Mucosa of stomach (tissue), 1 donor: ENCODE measurements at regions not wholly inside any gene's neighbourhood (a gene's known extent, or its start where the extent isn't known, plus 50 kb on each side); places are given as distances from the start of the nearest gene placed in this dataset.

Source experiments
- H3K27me3 ChIP-seq: one replicate; pipeline ENCODE4 v1.7.0; 2013; ENCODE audit warnings: mild to moderate bottlenecking, low read length; ENCODE audit not compliant: control insufficient read depth, insufficient read depth
- H3K36me3 ChIP-seq: one replicate; pipeline ENCODE4 v1.7.0; 2013; ENCODE audit warnings: low read length; ENCODE audit not compliant: control insufficient read depth, insufficient read depth
- H3K4me1 ChIP-seq: one replicate; pipeline ENCODE4 v1.7.0; 2013; ENCODE audit warnings: mild to moderate bottlenecking, low read length; ENCODE audit not compliant: control insufficient read depth, insufficient read depth
- H3K4me3 ChIP-seq: one replicate; pipeline ENCODE4 v1.7.0; 2013; ENCODE audit warnings: low read length
- H3K9ac ChIP-seq: one replicate; pipeline ENCODE4 v1.7.0; 2013; ENCODE audit warnings: mild to moderate bottlenecking, low read length, moderate library complexity
- H3K9me3 ChIP-seq: one replicate; pipeline ENCODE4 v1.7.0; 2013; ENCODE audit warnings: mild to moderate bottlenecking, low read length, moderate library complexity; ENCODE audit not compliant: control insufficient read depth
- donor health status: Pancreatic carcinoma.

DNA sequence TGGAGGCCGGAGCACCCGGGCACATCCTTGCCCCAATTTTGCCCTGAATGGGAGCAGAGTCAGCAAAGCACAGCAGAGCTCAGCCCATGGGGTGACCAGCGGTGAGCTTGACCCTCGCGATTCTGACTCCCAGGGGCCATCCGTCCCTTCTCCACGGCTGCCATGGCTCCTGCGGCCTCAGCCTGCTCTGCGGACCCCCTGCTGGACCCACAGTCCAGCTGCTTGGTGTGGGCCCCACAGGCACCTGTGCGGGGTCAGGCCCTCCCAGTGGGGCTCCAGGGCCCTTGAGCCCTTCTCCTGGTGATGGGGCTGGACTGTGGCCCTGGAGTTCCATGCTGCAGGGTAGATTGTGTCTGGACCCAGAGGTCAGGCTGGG lies 144.2 kb downstream of the ENGASE start:
- peaks cover 57% of the 10 kb centered on the region for H3K27me3 ChIP-seq
- H3K4me1 ChIP-seq: no peaks in the 10 kb centered on the region
- H3K9ac ChIP-seq: no peak overlapping the region
- no peaks in the 10 kb centered on the region for H3K9me3 ChIP-seq
- no peaks in the 10 kb centered on the region for H3K36me3 ChIP-seq
- no peak overlapping the region for H3K4me3 ChIP-seq

DNA sequence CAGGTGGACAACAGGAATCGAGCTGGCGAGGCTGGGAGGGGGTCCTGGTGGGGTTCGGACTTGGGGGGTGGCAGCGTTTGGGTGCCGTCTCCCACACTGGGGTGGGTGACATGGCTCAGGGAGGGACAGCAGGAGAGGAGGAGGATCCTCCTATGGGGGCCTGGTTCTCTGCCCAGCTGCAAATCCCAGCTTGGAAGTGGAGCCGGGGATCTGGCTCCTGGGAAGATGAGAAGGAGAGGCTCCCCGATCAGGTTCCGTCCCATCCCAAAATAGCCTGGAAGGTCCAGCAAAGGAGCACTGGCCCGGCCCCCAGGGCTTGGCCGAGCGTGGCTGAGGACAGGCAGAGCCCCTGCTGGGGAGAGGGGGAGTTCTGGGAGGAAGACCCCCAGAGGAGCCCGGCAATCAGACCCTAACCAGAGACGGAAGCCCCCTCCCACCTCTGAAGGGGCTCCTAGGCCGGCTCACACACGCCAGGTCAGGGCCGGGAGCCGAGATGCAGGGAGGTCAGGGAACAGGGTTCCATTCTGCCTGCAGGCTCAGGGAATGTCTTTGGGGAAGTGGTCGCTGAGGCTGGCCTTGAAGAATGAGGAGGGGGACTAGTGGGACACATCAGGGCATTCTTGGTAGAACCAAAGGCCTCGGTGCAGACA lies 143.7 kb downstream of the ENGASE start:
- H3K9ac ChIP-seq: no peak overlapping the region
- H3K36me3 ChIP-seq: no peaks in the 10 kb centered on the region
- H3K4me3 ChIP-seq: no peak overlapping the region
- peaks cover 57% of the 10 kb centered on the region for H3K27me3 ChIP-seq
- no peaks in the 10 kb centered on the region for H3K4me1 ChIP-seq
- no peaks in the 10 kb centered on the region for H3K9me3 ChIP-seq

DNA sequence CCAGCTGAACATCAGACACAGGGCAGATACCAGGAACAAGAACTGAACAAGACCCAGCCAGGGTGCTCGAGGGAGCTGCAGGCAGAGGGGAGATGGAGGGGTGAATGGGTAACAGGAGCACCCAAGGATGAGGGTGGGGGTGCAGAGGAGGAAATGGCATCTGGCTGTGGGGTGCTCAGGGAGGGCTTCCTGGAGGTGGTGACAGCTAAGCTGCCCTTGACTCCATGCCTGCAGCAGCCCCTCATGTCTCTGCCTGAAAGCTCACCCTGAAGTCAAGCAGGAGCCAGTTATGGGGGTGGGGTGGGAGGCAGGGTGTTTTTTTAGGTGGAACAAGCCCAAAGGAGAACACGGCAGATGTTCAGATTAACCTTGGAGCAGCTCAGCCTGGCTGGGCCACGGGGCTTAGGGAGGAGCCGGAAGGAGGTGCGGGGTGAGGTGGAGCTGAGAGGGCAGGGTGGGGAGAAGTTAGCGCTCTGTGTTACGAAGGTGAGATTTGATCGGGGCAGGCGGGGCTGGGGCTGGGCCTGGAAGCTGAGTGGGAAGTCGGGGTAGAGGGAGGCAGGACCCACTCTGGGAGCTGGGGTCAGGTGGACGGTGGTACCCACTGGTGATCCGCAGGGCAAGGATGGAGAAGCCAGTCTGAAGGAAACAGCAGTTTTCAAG lies 143.0 kb downstream of the ENGASE start:
- peaks cover 51% of the 10 kb centered on the region for H3K27me3 ChIP-seq
- no peaks in the 10 kb centered on the region for H3K9me3 ChIP-seq
- H3K4me3 ChIP-seq: no peak overlapping the region
- H3K36me3 ChIP-seq: no peaks in the 10 kb centered on the region
- no peaks in the 10 kb centered on the region for H3K4me1 ChIP-seq
- H3K9ac ChIP-seq: no peak overlapping the region

DNA sequence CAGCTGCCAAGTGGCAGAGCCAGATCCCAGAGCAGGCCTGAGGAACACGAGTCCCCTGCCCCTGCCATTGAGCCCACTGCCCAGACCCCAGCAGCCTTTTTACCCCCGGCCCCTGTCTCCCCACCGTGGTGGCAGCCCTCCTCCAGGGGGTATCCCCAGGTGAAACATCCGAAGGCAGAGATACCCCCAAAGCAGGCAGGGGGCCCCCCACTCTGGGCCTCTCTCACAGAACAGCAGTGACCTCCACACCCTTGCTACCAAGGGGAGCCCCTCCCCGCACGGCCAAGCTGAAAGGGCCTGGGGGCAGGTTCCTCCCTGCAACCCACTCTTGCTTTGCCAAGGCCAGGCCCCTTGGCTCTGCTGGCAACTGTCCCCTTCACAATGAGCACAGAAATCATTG lies 142.2 kb downstream of the ENGASE start:
- Histone ChIP-seq H3K27me3 (peaks cover 48% of the 10 kb centered on the region), H3K4me3 (no peak overlapping the region), H3K9ac (no peak overlapping the region), H3K36me3 (no peaks in the 10 kb centered on the region), H3K4me1 (no peaks in the 10 kb centered on the region), H3K9me3 (no peaks in the 10 kb centered on the region)

DNA sequence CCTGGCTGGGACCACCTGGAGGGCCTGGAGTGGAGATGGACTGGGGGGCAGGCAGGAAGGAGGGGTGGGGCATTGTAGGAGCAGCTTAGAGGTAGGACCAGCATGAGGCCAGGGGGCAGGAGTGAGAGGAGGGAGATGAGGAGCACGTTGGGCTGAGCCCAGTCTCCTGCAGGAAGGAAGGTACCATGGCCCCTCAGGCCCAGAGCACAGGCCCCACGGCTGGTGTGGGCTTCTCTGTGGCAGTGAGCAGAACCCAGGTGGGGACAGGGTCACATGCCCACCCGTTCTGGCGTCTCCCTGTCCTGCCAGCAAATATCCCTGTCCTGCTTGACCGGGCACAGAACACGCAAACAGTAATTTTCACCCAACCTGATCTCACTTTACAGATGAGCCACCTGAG lies 141.8 kb downstream of the ENGASE start:
- Histone ChIP-seq H3K27me3 (peaks cover 48% of the 10 kb centered on the region), H3K36me3 (no peaks in the 10 kb centered on the region), H3K9ac (no peak overlapping the region), H3K4me3 (no peak overlapping the region), H3K4me1 (no peaks in the 10 kb centered on the region), H3K9me3 (no peaks in the 10 kb centered on the region)

DNA sequence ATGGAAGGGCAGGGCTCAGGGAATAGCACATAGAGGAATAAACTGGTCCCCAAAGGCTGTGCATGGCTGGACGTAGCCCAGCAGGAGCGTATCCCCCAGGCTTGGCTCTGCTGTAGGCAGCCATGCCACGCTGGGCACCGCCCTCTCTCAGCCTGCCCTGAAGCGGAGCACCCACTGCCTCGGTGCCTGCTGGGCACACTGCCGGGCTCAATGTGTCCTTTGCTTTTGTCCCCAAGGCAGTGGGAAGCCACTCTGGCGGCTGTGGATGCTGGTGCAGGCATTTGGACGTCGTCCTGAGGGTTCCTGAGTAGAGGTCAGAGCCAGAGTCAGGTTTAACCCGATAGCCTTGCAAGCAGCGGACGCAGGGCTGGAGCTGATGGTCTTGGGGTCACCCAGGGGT lies 141.0 kb downstream of the ENGASE start:
- H3K9me3 ChIP-seq: no peaks in the 10 kb centered on the region
- peaks cover 41% of the 10 kb centered on the region for H3K27me3 ChIP-seq
- no peaks in the 10 kb centered on the region for H3K4me1 ChIP-seq
- no peak overlapping the region for H3K9ac ChIP-seq
- no peak overlapping the region for H3K4me3 ChIP-seq
- H3K36me3 ChIP-seq: no peaks in the 10 kb centered on the region

DNA sequence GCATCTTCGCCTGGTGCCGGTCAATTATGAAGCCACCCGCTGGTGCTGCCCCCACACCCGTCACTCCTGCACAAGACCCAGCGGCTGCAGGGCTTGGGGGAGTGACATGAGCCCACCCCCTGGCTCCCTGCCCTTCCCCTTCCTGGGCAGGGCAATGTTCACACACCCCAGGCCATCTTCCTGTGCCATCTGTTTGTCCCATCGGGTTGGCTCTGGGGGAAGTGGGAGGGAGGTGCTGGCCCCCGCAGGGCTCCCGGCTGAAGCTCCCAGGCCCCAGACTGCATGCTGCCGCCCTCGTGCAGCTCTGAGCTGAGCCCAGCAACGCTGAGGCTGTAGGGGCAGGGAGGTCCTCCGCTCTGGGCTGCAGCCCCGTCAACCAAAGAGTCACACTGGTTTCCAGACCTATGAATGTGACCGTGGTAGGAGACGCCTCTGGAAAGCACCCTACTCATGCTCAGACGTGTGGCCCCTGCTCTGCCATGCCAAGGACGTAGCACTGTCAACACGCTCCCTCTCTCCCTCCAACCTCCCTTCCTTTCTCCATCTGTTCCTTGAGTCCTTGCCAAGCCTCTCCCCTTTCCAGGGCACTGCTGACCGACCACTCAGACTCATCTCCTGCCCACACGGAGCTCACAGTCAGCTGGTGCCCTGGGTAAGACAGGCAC lies 140.4 kb downstream of the ENGASE start:
- H3K4me3 ChIP-seq: no peak overlapping the region
- peaks cover 35% of the 10 kb centered on the region for H3K27me3 ChIP-seq
- H3K9me3 ChIP-seq: no peaks in the 10 kb centered on the region
- H3K36me3 ChIP-seq: no peaks in the 10 kb centered on the region
- H3K4me1 ChIP-seq: no peaks in the 10 kb centered on the region
- no peak overlapping the region for H3K9ac ChIP-seq

DNA sequence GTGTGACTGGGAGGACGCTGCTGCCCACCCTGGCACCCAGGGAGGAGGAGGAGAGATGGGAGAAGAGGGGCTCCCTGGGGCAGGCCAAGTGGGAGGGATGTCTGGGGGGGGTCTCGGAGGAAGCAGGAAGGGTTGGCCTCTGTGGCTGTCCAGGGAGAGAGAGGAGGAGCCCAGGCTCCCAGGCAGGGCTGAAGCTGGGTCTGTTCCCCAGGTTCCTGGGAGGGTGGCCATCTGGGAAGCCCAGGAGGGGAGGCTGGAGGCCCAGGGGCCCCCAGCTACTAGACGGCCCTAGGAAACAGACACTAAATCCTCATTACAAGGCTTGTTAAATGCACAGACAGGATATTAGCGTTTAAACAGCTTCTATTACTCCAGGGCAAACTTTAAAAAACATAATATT lies 139.8 kb downstream of the ENGASE start:
- Histone ChIP-seq H3K27me3 (peaks cover 32% of the 10 kb centered on the region), H3K4me3 (no peak overlapping the region), H3K4me1 (no peaks in the 10 kb centered on the region), H3K9me3 (no peaks in the 10 kb centered on the region), H3K36me3 (no peaks in the 10 kb centered on the region), H3K9ac (no peak overlapping the region)

DNA sequence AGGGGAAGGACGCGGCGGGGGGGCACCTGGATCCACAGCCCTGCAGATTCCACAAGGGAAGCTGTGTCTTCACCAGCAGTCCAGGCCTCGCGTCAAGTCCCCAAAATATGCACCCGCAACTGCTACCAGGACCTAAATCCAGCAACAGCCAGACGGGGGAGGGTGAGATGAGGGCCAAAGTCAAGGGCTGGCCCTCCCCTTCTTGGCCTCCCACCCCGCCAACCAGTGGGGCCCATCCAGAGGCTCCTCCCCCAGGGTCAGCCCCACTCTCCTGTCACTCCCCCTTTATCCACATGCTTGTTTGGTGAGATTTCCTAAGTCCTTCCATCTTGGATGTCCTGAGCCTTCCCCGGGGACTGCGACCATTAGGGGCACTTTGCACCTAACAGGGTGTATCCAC lies 138.7 kb downstream of the ENGASE start:
- Histone ChIP-seq H3K27me3 (peaks cover 26% of the 10 kb centered on the region), H3K4me1 (no peaks in the 10 kb centered on the region), H3K9me3 (no peaks in the 10 kb centered on the region), H3K4me3 (no peak overlapping the region), H3K36me3 (no peaks in the 10 kb centered on the region), H3K9ac (no peak overlapping the region)

DNA sequence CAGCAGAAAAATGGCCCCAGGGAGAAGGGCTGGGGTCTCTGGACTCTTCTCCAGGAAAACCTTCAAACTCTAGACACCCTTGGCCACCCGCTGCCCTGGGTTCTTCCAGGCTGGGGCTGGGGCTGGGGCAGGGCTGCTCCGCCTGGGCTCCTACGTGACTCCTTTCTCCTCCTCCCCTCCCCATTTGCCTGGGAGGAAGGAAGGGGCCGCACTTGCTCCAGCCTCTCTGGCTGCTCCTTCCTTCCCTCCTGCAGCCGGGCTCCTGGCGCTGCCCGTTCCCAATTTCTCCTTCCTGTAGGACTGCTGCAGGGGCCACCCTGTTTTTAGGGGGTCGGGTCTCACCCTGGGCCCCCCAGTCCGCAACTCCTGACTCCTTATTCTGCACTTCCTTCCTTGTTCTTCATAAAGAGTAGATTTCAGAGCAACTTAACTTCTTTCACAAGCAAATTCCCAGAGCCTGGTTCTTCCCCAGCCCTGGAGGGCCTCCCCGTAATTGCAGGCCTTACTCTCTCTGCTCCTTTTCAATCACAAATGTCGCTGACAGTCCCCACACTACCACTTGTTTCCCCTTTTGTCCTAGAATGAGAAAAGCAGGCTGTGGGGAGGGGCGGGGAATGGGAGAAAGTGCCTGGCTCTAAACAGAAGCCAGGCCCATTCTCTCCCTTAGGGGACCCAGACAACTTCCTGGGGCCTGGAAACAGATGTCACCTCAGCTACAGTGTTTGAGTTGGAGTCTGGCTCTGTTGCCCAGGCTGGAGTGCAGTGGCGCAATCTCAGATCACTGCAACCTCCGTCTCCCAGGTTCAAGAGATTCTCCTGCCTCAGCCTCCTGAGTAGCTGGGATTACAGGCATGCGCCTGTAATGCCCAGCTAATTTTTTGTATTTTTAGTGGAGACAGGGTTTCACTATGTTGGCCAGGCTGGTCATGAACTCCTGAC lies 137.8 kb downstream of the ENGASE start:
- Histone ChIP-seq H3K4me3 (no peak overlapping the region), H3K36me3 (no peaks in the 10 kb centered on the region), H3K4me1 (no peaks in the 10 kb centered on the region), H3K9ac (no peak overlapping the region), H3K9me3 (no peaks in the 10 kb centered on the region), H3K27me3 (peaks cover 22% of the 10 kb centered on the region)

DNA sequence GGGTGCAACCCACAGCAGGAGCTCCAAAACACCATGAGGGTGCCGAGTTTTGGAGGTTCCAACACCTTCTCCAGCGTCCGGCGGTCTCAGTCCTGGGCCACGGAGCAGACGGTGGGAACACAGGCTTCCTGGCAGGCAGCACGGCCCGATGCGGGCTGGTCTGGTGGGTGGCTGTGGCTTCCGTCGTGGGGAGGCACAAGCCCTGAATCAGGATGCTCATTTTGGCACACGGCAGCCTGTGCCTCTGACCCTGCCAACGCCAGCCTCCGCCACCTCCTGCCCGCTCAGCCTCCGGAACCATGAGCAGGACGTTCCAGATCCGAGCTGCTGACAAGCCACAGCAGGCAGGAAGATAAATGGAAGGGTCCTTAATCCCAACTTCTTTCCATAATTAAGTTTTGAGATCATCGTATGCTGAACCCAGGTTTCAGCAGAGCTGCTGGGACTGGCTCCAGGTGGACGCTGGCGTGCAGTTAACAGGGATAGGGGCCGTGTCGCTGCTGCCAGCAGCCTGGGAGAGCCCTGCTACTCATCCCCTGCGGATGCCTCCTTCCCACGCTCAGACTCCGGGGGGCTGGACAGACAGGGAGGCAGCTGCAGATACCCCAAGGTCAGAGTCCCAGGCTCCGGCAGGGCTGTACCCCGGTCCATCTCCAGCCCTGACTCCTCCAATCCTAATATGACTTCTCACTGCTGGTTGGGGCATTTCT lies 136.6 kb downstream of the ENGASE start:
- Histone ChIP-seq H3K36me3 (no peaks in the 10 kb centered on the region), H3K9ac (no peak overlapping the region), H3K4me1 (no peaks in the 10 kb centered on the region), H3K4me3 (no peak overlapping the region), H3K27me3 (peaks cover 13% of the 10 kb centered on the region), H3K9me3 (no peaks in the 10 kb centered on the region)
